HCT116 (cell line): ENCODE measurements at regions not wholly inside any gene's neighbourhood (a gene's known extent, or its start where the extent isn't known, plus 50 kb on each side); places are given as distances from the start of the nearest gene placed in this dataset.

Experiments used
- ATAC-seq: fragments of 200-7000 bp; cut with Tn5 transposase; 2 replicates; pipeline ENCODE4 v1.9.1; 2020; ENCODE audit warnings: mild to moderate bottlenecking, moderate library complexity
- BruUV-seq: library from RNA; stranded (reverse); fragments of 400-500 nt; replicated peaks from 2 replicates; lab custom pipeline; 2021; lab: Mats Ljungman, UMichigan
- CTCF ChIA-PET: fragments of 300-600 bp; sonication (Branson Sonifier 250); formaldehyde crosslinking; loops from one replicate; lab custom pipeline; 2021; ENCODE audit warnings: antibody characterized with exemption; lab: Charles Lee
- POLR2A ChIA-PET: fragments of 300-600, 350-600 bp; sonication (Branson Sonifier 250); formaldehyde crosslinking; loops from one replicate; lab custom pipeline; 2021; ENCODE audit warnings: antibody characterized with exemption; lab: Charles Lee
- RAD21 ChIA-PET, 2 experiments: fragments of 300-600 bp; sonication (Branson Sonifier 250); formaldehyde crosslinking; loops; one replicate each; lab custom pipeline; 2023; ENCODE audit warnings: low total read pairs in 2 of 2; ENCODE audit not compliant: uncharacterized antibody in 2 of 2, unreplicated experiment in 2 of 2, low non-redundant PET in 1 of 2; lab: Charles Lee
- DNase-seq: peaks from one replicate; pipeline ENCODE4 v3.0.0-alpha.2; 2010; ENCODE audit warnings: low read depth, low spot score
- H2AFZ ChIP-seq: fragments of 200-600 bp; shearing (Covaris generic), sonication (generic); 2 replicates; pipeline ENCODE4 v1.6.1; 2017; ENCODE audit warnings: low read depth, mixed run types, mixed read lengths, antibody characterized with exemption, low read length; ENCODE audit not compliant: poor library complexity, severe bottlenecking
- H3K27ac ChIP-seq: 2 replicates; pipeline ENCODE4 v1.5.1; 2012; ENCODE audit warnings: low read depth, low read length
- H3K27me3 ChIP-seq: fragments of 200-600 bp; sonication (generic); 2 replicates; pipeline ENCODE4 v1.6.1; 2016; ENCODE audit warnings: mixed run types, low read length, mixed read lengths; ENCODE audit not compliant: insufficient read depth
- H3K36me3 ChIP-seq, 2 experiments: fragments of 200-500 bp in 1 of 2; fragments of 200-600 bp in 1 of 2; sonication (Bioruptor generic) in 1 of 2; sonication (generic) in 1 of 2; 2 replicates each; pipeline versions ENCODE4 v1.5.1 to v1.6.1; 2014 to 2016; ENCODE audit warnings: low read length in 2 of 2, inconsistent platforms in 1 of 2, mixed read lengths in 1 of 2, mixed run types in 1 of 2; ENCODE audit not compliant: insufficient read depth in 2 of 2, control insufficient read depth in 1 of 2
- H3K4me1 ChIP-seq, 2 experiments: fragments of 200-600 bp in 1 of 2; sonication (generic) in 1 of 2; 2 replicates each; pipeline versions ENCODE4 v1.5.1 to v1.6.1; 2012 to 2017; ENCODE audit warnings: low read length in 2 of 2, inconsistent platforms in 1 of 2, mild to moderate bottlenecking in 1 of 2, mixed read lengths in 1 of 2, mixed run types in 1 of 2, moderate library complexity in 1 of 2; ENCODE audit not compliant: insufficient read depth in 2 of 2, control insufficient read depth in 1 of 2
- H3K4me2 ChIP-seq: fragments of 200-600 bp; sonication (generic); 2 replicates; pipeline ENCODE4 v1.6.1; 2017; ENCODE audit warnings: mixed run types, low read length, mixed read lengths
- H3K4me3 ChIP-seq, 2 experiments: fragments of 200-600 bp in 1 of 2; sonication (generic) in 1 of 2; replicated peaks in 1 of 2; 2 replicates each; pipeline ENCODE4 v1.5.1; 2011 to 2016; ENCODE audit warnings: low read length in 2 of 2, control low read depth in 1 of 2, low read depth in 1 of 2, mild to moderate bottlenecking in 1 of 2, mixed read lengths in 1 of 2, mixed run types in 1 of 2
- H3K79me2 ChIP-seq: fragments of 200-600 bp; sonication (generic); 2 replicates; pipeline ENCODE4 v1.6.1; 2017; ENCODE audit warnings: mild to moderate bottlenecking, mixed run types, low read length, moderate library complexity, mixed read lengths; ENCODE audit not compliant: insufficient read depth
- H3K9ac ChIP-seq: fragments of 200-600 bp; sonication (generic); 2 replicates; pipeline ENCODE4 v1.6.1; 2016; ENCODE audit warnings: low read length, mixed read lengths
- H3K9me2 ChIP-seq: fragments of 200-600 bp; sonication (generic), shearing (Covaris generic); 2 replicates; pipeline ENCODE4 v1.6.1; 2017; ENCODE audit warnings: mixed run types, mild to moderate bottlenecking, moderate library complexity; ENCODE audit not compliant: insufficient read depth
- H3K9me3 ChIP-seq, 2 experiments: fragments of 200-500 bp in 1 of 2; fragments of 200-600 bp in 1 of 2; sonication (Bioruptor generic) in 1 of 2; sonication (generic) in 1 of 2; 2 replicates each; pipeline ENCODE4 v1.6.1; 2014 to 2017; ENCODE audit warnings: low read length in 2 of 2, mixed read lengths in 2 of 2, inconsistent platforms in 1 of 2, low read depth in 1 of 2, mild to moderate bottlenecking in 1 of 2, mixed run types in 1 of 2, moderate library complexity in 1 of 2; ENCODE audit not compliant: control insufficient read depth in 1 of 2, insufficient read depth in 1 of 2
- H4K20me1 ChIP-seq: fragments of 200-600 bp; sonication (generic), shearing (Covaris generic); 2 replicates; pipeline ENCODE4 v1.6.1; 2017; ENCODE audit warnings: mixed run types, mild to moderate bottlenecking, moderate library complexity; ENCODE audit not compliant: insufficient read depth
- CBX3 ChIP-seq: IDR thresholded peaks from 2 replicates; pipeline ENCODE4 v1.6.1; 2012; ENCODE audit warnings: low read depth
- CEBPB ChIP-seq: IDR thresholded peaks from 2 replicates; pipeline ENCODE4 v1.6.1; 2012; ENCODE audit warnings: low read depth
- EGR1 ChIP-seq: IDR thresholded peaks from 2 replicates; pipeline ENCODE4 v1.6.1; 2012; ENCODE audit warnings: low read depth
- ELF1 ChIP-seq: IDR thresholded peaks from 2 replicates; pipeline ENCODE4 v1.6.1; 2012; ENCODE audit warnings: low read depth, borderline replicate concordance
- EZH2 ChIP-seq: fragments of 200-600 bp; sonication (generic); IDR thresholded peaks from 2 replicates; pipeline ENCODE4 v1.6.1; 2017; ENCODE audit warnings: antibody characterized with exemption, mixed run types
- EZH2phosphoT487 ChIP-seq: fragments of 200-600 bp; IDR thresholded peaks from 2 replicates; pipeline ENCODE4 v1.6.1; 2018; ENCODE audit warnings: antibody characterized with exemption, borderline replicate concordance
- FOSL1 ChIP-seq: IDR thresholded peaks from 2 replicates; pipeline ENCODE4 v1.6.1; 2012; ENCODE audit warnings: low read depth
- MAX ChIP-seq: IDR thresholded peaks from 2 replicates; pipeline ENCODE4 v1.6.1; 2012
- POLR2A ChIP-seq: IDR thresholded peaks from 2 replicates; pipeline ENCODE4 v1.7.0; 2011; ENCODE audit warnings: borderline replicate concordance; ENCODE audit not compliant: insufficient read depth, insufficient read length; ENCODE audit errors: extremely low read depth
- RAD21 ChIP-seq: IDR thresholded peaks from 2 replicates; pipeline ENCODE4 v1.6.1; 2012; ENCODE audit warnings: low read depth, mild to moderate bottlenecking
- REST ChIP-seq: IDR thresholded peaks from 2 replicates; pipeline ENCODE4 v1.6.1; 2012; ENCODE audit warnings: low read depth
- SIN3A ChIP-seq: IDR thresholded peaks from 2 replicates; pipeline ENCODE4 v1.6.1; 2012; ENCODE audit warnings: low read depth
- SP1 ChIP-seq: IDR thresholded peaks from 2 replicates; pipeline ENCODE4 v1.6.1; 2012; ENCODE audit warnings: low read depth
- YY1 ChIP-seq: IDR thresholded peaks from 2 replicates; pipeline ENCODE4 v1.6.1; 2011; ENCODE audit warnings: low read length, low read depth, moderate library complexity, mild to moderate bottlenecking; ENCODE audit not compliant: insufficient replicate concordance; ENCODE audit errors: extremely low read depth
- ZBTB33 ChIP-seq: IDR thresholded peaks from 2 replicates; pipeline ENCODE4 v1.6.1; 2011; ENCODE audit warnings: mild to moderate bottlenecking, low read length, moderate library complexity; ENCODE audit not compliant: insufficient replicate concordance; ENCODE audit errors: extremely low read depth
- ZFX ChIP-seq: fragments of 450-650 bp; IDR thresholded peaks from 2 replicates; pipeline ENCODE4 v1.6.1; 2017
- ZNF274 ChIP-seq: fragments of 200-500 bp; sonication (Bioruptor generic); IDR thresholded peaks from 2 replicates; pipeline ENCODE4 v1.6.1; 2014; ENCODE audit warnings: mild to moderate bottlenecking, low read depth, low read length, inconsistent platforms
- intact Hi-C: fragments of 100-400 bp; cut with micrococcal nuclease; formaldehyde crosslinking; loops from 2 replicates; pipeline ENCODE4 v1.10.0; 2022
- TF ChIP-seq, protein P1 (sequence below), 3 experiments: fragments of 200-600 bp in 1 of 3; sonication (generic) in 1 of 3; IDR thresholded peaks in 2 of 3; conservative IDR thresholded peaks in 1 of 3; 2 replicates each; pipeline ENCODE4 v1.5.1; 2012 to 2017; ENCODE audit warnings: low read depth in 2 of 3, low read length in 2 of 3, antibody characterized with exemption in 1 of 3, borderline replicate concordance in 1 of 3, control low read depth in 1 of 3, mild to moderate bottlenecking in 1 of 3, mixed read lengths in 1 of 3, mixed run types in 1 of 3, moderate library complexity in 1 of 3; ENCODE audit not compliant: insufficient read depth in 1 of 3

GRCh38 chr1:199774433-199775089 is 252.9 kb upstream of the NR5A2 start:
- ChIA-PET POLR2A (interaction anchor here (2.3 kb wide), 1 partner anchor 15 kb away, joined by 13 read pairs; no protein-coding TSS in a partner anchor), CTCF (interaction anchor here (0.9 to 1.5 kb wide), 2 partner anchors 11 to 89 kb away, joined by 3 to 4 read pairs; no protein-coding TSS in a partner anchor), RAD21 (no interaction called here)
- Histone ChIP-seq H2AFZ (peak overlapping the region; percentile 70), H3K4me3 (no peak overlapping the region), H3K79me2 (no peaks in the 10 kb centered on the region), H3K9me2 (no peaks in the 10 kb centered on the region), H3K9me3 (no peaks in the 10 kb centered on the region), H4K20me1 (no peaks in the 10 kb centered on the region), H3K36me3 (no peaks in the 10 kb centered on the region), H3K27me3 (no peaks in the 10 kb centered on the region), H3K9ac (no peak overlapping the region), H3K4me2 (no peak overlapping the region), H3K27ac (no peak overlapping the region), H3K4me1 (peaks cover 13 to 19% of the 10 kb centered on the region in 2 experiments; a peak in 3 of 4 replicates)
- ATAC-seq (no peak), DNase-seq (no peak)
- no TSS peak for BruUV-seq
- intact Hi-C loops: no loop called here
- TF ChIP-seq CEBPB (no peak), MAX (no peak), SP1 (no peak), ZFX (no peak), RAD21 (no peak), CBX3 (no peak), YY1 (no peak), POLR2A (no peak), ZNF274 (no peak), FOSL1 (no peak), EZH2 (no peak), EZH2phosphoT487 (no peak), REST (no peak), EGR1 (no peak), SIN3A (no peak), ZBTB33 (no peak), ELF1 (no peak)
- TF ChIP-seq, protein P1, sequence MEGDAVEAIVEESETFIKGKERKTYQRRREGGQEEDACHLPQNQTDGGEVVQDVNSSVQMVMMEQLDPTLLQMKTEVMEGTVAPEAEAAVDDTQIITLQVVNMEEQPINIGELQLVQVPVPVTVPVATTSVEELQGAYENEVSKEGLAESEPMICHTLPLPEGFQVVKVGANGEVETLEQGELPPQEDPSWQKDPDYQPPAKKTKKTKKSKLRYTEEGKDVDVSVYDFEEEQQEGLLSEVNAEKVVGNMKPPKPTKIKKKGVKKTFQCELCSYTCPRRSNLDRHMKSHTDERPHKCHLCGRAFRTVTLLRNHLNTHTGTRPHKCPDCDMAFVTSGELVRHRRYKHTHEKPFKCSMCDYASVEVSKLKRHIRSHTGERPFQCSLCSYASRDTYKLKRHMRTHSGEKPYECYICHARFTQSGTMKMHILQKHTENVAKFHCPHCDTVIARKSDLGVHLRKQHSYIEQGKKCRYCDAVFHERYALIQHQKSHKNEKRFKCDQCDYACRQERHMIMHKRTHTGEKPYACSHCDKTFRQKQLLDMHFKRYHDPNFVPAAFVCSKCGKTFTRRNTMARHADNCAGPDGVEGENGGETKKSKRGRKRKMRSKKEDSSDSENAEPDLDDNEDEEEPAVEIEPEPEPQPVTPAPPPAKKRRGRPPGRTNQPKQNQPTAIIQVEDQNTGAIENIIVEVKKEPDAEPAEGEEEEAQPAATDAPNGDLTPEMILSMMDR (IDR thresholded peaks at IDR 0.05 in 2 of 3, conservative IDR thresholded peaks at IDR 0.05 in 1 of 3; ENCODE audit: borderline replicate concordance in 1 of 3, insufficient read depth in 1 of 3, low read depth in 2 of 3, low read length in 2 of 3): no peak
